HUES48 (cell line): ENCODE measurements at regions not wholly inside any gene's neighbourhood (a gene's known extent, or its start where the extent isn't known, plus 50 kb on each side); places are given as distances from the start of the nearest gene placed in this dataset.
A peak's percentile ranks its signal among the peaks of the same experiment; 100 is the strongest.
"Not testable (repeated sequence)": the region's sequence is repeated elsewhere in the genome, so short reads cannot be mapped to it uniquely, and the experiment has no call there.

ENCODE experiments used
- H3K27ac ChIP-seq: one replicate; pipeline ENCODE4 v1.7.0; 2013; ENCODE audit warnings: low read depth, low read length, inconsistent platforms
- H3K27me3 ChIP-seq: 2 replicates; pipeline ENCODE4 v1.6.1; 2013; ENCODE audit warnings: mild to moderate bottlenecking, low read length; ENCODE audit not compliant: control insufficient read depth, insufficient read depth
- H3K36me3 ChIP-seq: 2 replicates; pipeline ENCODE4 v1.6.1; 2013; ENCODE audit warnings: low read length; ENCODE audit not compliant: control insufficient read depth, insufficient read depth
- H3K4me1 ChIP-seq: 2 replicates; pipeline ENCODE4 v1.6.1; 2013; ENCODE audit warnings: mild to moderate bottlenecking, low read length; ENCODE audit not compliant: control insufficient read depth, insufficient read depth
- H3K4me3 ChIP-seq: 2 replicates; pipeline ENCODE4 v1.5.1; 2013; ENCODE audit warnings: mild to moderate bottlenecking, low read depth, low read length
- H3K9ac ChIP-seq: 2 replicates; pipeline ENCODE4 v1.6.1; 2013; ENCODE audit warnings: mild to moderate bottlenecking, low read depth, low read length, moderate library complexity
- H3K9me3 ChIP-seq: 2 replicates; pipeline ENCODE4 v1.6.1; 2013; ENCODE audit warnings: low read length; ENCODE audit not compliant: control insufficient read depth, insufficient read depth

DNA sequence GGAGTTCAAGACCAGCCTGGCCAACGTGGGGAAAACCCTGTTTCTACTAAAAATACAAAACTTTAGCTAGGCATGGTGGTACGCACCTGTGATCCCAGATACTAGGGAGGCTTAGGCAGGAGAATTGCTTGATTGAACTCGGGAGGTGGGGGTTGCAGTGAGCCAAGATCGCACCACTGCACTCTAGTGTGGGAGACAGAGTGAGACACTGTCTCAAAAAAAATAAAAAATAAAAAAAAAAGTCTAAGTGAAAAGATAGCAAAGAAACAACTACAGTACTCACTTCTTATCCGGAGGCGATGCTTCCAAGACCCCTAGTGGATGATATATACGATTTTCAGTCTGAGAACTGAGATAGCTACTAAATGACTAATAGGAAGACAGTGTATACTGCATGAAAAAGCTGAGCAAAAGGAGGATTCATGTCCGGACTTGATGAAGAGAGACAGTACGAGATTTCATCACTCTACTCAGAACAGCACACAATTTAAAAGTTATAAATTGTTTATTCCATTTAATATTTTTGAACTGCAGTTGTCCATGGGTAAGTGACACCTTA is 138.7 kb upstream of the GOLGA6L6 start:
- not testable (repeated sequence) for H3K4me1 ChIP-seq, H3K9me3 ChIP-seq, H3K27me3 ChIP-seq, H3K4me3 ChIP-seq, H3K9ac ChIP-seq, H3K27ac ChIP-seq, H3K36me3 ChIP-seq

DNA sequence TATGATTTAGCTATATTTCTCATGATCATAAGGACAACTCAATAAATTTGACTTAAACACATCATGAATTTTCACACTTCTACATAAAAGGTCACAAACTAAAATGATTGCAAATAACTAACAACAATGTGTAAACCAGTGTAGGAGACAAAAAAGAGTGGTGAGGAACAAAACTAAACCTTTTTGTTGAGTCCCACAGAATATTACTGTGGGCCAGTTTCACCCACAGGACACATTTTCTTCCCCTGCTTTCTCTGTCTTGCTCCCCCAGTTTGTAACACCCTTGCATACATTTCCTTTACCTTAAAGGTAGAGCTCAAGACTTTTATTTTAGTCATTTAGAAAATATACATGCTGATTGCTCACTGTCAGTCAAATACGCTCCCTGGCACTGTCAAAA is 130.9 kb upstream of the GOLGA6L6 start:
- Histone ChIP-seq H3K27ac (no peak overlapping the region), H3K4me3 (no peak overlapping the region), H3K9ac (no peak overlapping the region)

DNA sequence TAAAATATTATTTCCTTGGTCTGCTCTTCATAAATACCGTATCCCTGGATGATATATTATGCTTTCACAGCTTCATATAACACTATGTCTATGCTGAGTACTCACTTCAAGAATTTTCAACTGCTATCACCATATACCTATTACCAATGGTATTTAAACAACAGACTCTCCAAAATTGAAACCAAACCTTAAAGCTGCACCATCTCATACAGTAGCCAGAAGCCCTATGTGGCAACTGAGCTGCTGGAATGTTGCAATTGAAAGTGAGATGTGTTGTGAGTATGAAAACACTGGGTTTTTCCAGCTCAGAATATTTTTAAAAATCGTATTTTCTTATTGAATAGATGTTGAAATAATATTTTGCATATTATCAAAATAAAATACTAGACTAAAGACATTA is 130.1 kb upstream of the GOLGA6L6 start:
- H3K9me3 ChIP-seq: peaks cover 49% of the 10 kb centered on the region
- no peaks in the 10 kb centered on the region for H3K4me1 ChIP-seq
- no peaks in the 10 kb centered on the region for H3K27me3 ChIP-seq
- no peak overlapping the region for H3K4me3 ChIP-seq
- no peak overlapping the region for H3K9ac ChIP-seq
- no peaks in the 10 kb centered on the region for H3K36me3 ChIP-seq
- H3K27ac ChIP-seq: no peak overlapping the region

More for the DNA sequence above, 130.9 kb upstream of the GOLGA6L6 start:
- H3K9me3 ChIP-seq: peaks cover 41% of the 10 kb centered on the region
- no peaks in the 10 kb centered on the region for H3K27me3 ChIP-seq
- no peaks in the 10 kb centered on the region for H3K36me3 ChIP-seq
- no peaks in the 10 kb centered on the region for H3K4me1 ChIP-seq

DNA sequence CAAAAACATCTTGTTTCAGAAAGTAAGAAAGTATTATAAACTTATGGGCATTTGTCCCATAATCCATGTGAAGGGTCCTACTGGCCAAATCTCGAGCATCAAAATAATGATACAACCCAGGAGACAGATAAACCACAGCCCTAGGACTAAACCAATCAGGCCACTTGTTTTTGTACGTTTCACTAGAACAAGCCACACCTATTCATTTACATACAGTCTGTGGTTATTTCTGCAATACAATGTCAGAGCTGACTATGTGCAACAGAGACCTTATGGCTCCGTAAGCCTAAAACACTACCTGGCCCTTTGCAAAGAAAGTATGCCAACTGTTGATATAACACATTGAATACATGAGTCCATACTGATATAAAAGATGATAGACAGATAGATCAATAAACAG is 124.8 kb upstream of the GOLGA6L6 start:
- not testable (repeated sequence) for H3K4me3 ChIP-seq, H3K36me3 ChIP-seq, H3K27me3 ChIP-seq, H3K4me1 ChIP-seq, H3K27ac ChIP-seq, H3K9ac ChIP-seq
- peaks cover 78% of the 10 kb centered on the region for H3K9me3 ChIP-seq

DNA sequence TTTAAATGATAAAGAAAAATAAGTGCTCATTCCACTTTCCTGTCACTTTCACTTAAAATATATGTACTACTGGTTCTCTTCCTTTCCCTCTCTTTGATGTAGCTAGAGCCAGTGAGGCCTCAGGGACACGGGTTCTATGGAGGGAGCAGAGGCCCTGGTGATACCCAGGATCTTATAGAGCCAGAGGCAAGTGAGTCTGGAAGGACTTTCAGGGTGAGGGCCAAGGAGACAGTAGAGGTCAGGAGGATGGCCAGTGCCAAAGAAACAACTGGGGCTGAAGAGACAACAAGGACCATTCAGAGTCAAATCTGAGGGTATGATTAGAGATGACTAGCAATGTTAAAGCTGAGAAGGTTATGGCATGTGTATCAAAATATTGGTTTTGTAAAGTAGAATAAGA is 124.1 kb upstream of the GOLGA6L6 start:
- H3K27me3 ChIP-seq: no peaks in the 10 kb centered on the region
- no peak overlapping the region for H3K4me3 ChIP-seq
- H3K27ac ChIP-seq: no peak overlapping the region
- no peak overlapping the region for H3K9ac ChIP-seq
- peaks cover 79% of the 10 kb centered on the region for H3K9me3 ChIP-seq
- H3K4me1 ChIP-seq: no peaks in the 10 kb centered on the region
- H3K36me3 ChIP-seq: no peaks in the 10 kb centered on the region

DNA sequence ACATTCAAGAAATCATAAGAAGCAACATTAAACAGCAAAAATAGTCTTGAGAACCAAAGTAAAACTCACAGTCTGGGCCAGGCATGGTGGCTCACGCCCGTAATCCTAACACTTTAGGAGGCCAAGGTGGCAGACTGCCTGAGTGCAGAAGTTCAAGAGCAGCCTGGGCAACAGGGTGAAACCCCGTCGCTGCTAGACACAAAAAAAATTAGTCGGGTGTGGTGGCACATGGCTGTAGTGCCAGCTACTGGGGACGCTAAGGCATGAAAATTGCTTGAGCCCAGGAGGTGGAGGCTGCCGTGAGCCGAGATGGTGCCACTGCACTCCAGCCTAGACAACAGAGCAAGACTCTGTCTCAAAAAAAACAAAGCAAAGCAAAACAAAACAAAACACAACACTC is 117.7 kb upstream of the GOLGA6L6 start:
- Histone ChIP-seq H3K4me1 (no peaks in the 10 kb centered on the region), H3K9ac (no peak overlapping the region), H3K4me3 (no peak overlapping the region)

DNA sequence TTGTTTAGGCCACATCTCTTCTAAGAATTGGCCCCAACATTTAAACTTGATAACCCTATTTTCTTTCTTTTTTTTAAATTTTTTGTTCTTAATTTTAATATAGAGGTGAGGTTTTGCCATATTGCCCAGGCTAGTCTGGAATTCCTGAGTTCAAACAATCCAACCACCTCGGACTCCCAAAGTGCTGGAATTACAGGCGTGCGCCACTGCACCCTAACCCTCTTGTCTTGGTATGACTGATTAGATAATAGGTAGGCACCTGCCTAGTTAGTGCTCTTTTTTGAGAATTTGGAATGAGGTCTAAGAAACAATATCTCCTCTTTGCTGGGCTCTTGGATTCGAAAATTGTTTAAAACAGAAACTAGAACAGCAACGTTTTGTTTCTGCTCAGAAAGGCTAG is 116.4 kb upstream of the GOLGA6L6 start:
- Histone ChIP-seq H3K9me3 (peaks cover 81% of the 10 kb centered on the region), H3K36me3 (no peaks in the 10 kb centered on the region), H3K27me3 (no peaks in the 10 kb centered on the region), H3K4me1 (no peaks in the 10 kb centered on the region), H3K4me3 (no peak overlapping the region), H3K27ac (no peak overlapping the region), H3K9ac (no peak overlapping the region)

More for the DNA sequence above, 117.7 kb upstream of the GOLGA6L6 start:
- H3K9me3 ChIP-seq: peaks cover 82% of the 10 kb centered on the region
- no peaks in the 10 kb centered on the region for H3K36me3 ChIP-seq
- no peak overlapping the region for H3K27ac ChIP-seq
- H3K27me3 ChIP-seq: no peaks in the 10 kb centered on the region

DNA sequence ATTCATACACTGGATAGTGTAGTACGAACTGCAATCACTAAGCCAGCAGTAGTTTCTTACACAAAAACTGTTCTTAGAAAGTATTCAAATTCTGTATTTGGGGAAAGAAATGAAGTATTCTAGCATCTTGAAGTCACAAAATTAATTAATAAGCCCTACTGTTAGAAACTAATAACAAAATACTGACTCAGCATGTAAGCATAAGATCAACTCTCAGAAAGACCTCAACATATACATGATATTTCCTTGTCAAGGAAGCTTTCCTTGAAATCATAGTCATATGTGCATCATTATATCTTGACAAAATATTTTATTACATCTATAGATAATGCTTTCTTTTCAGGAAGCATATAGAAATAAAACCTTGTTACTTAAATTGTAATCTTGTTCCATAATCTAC is 115.5 kb upstream of the GOLGA6L6 start:
- Histone ChIP-seq H3K4me3 (no peak overlapping the region), H3K9ac (no peak overlapping the region), H3K36me3 (no peaks in the 10 kb centered on the region), H3K9me3 (peaks cover 85% of the 10 kb centered on the region), H3K27ac (no peak overlapping the region), H3K27me3 (no peaks in the 10 kb centered on the region), H3K4me1 (no peaks in the 10 kb centered on the region)

DNA sequence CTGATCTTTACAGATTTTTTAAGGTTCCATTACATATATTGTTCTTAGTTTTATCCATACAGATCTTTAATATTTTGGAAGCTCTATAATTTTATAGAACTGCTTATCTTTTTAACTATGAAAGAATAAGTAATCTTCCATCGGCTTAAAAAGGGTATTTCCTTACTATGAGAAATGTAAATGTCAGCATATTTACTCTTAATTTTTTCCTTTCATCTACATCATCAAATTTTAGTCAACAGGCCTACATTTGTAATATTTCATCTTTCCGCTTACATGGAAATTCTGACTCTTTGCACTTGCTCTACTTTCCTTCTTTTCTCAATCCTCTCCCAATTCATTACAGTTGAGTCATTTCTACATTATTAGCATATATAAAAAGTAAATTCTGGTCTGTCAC is 111.3 kb upstream of the GOLGA6L6 start:
- Histone ChIP-seq H3K9ac (no peak overlapping the region), H3K9me3 (peaks cover 84% of the 10 kb centered on the region), H3K36me3 (no peaks in the 10 kb centered on the region), H3K4me1 (no peaks in the 10 kb centered on the region), H3K4me3 (0 out of 2 replicates have a peak overlapping the region, but pooled peaks have one; percentile 9), H3K27me3 (no peaks in the 10 kb centered on the region), H3K27ac (no peak overlapping the region)

DNA sequence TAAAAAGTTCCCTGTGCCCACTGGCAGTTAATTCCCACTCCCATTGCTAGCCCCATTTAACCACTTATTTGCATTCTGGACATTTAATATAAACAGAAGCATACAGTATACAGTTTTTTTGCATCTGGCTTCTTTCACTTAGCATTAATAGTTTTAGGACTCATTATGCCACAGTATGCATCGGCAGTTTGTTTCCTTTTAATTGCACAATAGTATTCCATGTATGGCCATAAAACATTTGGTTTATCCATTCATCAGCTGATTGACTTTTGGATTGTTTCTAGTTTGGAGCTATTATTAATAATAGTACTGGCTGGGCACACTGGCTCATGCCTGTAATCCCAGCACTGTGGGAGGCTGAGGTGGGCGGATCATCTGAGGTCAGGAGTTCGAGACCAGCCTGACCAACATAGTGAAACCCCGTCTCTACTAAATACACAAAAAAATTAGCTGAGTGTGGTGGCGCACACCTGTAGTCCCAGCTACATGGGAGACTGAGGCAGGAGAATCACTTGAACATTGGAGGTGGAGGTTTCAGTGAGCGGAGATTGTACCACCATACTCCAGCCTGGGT is 106.9 kb upstream of the GOLGA6L6 start:
- H3K9me3 ChIP-seq: peaks cover 95% of the 10 kb centered on the region
- not testable (repeated sequence) for H3K4me3 ChIP-seq, H3K4me1 ChIP-seq, H3K9ac ChIP-seq, H3K36me3 ChIP-seq, H3K27me3 ChIP-seq, H3K27ac ChIP-seq

DNA sequence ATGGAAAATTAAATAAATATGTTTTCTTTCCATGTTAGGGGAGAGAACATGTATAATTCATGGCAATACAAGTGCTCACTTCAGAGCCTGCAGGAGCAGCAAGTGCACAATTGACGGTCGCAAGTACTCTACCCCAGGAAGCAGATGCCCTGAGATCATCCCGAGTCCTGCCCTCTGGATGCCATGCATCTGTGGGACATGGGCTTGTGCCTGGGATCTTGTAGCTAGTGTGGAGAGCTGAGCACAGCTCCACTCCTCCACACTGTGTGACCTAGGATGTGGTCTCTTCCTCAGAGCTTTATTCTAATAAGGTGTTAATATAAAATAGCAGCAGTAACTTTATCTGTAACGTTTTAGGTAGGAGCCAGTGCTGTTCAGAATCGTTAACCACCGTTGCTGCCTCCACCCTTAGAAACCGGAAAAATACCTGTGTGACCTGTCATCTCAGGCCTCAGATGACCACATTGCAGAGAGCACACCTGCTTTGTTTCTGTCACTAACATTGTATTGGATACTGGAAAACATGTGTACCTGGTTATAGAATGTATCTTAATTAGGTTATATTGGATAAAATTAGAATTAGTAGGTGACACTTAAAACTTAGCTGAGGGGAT is 105.0 kb upstream of the GOLGA6L6 start:
- Histone ChIP-seq H3K27me3 (no peaks in the 10 kb centered on the region), H3K4me1 (no peaks in the 10 kb centered on the region), H3K9ac (no peak overlapping the region), H3K36me3 (no peaks in the 10 kb centered on the region), H3K27ac (no peak overlapping the region), H3K9me3 (peaks cover 94% of the 10 kb centered on the region), H3K4me3 (no peak overlapping the region)
